ENCODE measurements at regions not wholly inside any gene's neighbourhood (a gene's known extent, or its start where the extent isn't known, plus 50 kb on each side); places are given as distances from the start of the nearest gene placed in this dataset.
"Not testable (repeated sequence)": the region's sequence is repeated elsewhere in the genome, so short reads cannot be mapped to it uniquely, and the experiment has no call there.

- DNase-seq (ENCODE audit: low spot score), result no peak
Measured at GRCh38 chr10:8800426-8800825, 745.9 kb downstream of the GATA3 start.

- DNase-seq (ENCODE audit: low spot score), result no peak
Measured at GRCh38 chr10:8803992-8804391, 749.5 kb downstream of the GATA3 start.

DNA sequence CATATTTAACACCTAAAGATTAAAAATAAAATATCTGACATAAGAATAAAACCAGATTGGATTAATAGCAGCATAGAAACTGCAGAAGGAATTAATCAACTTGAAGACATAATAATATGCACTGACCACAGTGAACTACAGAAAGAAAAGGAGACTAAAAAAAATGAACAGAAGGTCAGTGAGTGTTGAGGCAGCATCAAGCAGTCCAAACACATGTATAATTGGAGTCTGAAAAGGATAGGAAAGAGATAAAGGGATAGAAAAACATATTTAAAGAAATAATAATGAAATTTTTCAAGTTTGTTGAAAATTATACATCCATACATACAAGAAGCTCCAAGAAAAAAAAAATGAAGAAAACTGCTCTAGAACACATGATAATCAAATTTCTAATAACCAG, 756.2 kb downstream of the GATA3 start:
- DNase-seq (ENCODE audit: low spot score), result no peak

GRCh38 chr10:8811201-8811600, 756.7 kb downstream of the GATA3 start:
- DNase-seq (ENCODE audit: low spot score), result no peak

DNA sequence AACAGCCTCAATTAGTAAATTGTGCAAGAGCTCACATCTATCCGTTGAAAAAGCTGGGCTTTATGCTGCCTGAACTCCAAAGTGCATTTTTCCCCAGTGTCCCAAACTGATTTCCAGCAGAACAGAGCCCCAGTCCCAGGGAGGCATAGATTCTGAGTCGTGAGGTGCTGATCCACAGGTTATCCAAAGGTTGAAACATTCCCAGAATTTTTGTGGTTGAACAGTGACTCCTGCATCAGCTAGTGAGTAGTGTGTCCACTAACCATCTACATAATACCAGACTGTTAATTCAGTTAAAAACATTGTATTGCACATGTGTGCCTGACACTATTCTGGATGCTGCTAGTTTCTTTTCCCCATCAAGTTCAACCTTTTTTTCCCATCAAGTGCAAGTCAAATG, 761.5 kb downstream of the GATA3 start:
- DNase-seq (ENCODE audit: low spot score), result no peak

DNA sequence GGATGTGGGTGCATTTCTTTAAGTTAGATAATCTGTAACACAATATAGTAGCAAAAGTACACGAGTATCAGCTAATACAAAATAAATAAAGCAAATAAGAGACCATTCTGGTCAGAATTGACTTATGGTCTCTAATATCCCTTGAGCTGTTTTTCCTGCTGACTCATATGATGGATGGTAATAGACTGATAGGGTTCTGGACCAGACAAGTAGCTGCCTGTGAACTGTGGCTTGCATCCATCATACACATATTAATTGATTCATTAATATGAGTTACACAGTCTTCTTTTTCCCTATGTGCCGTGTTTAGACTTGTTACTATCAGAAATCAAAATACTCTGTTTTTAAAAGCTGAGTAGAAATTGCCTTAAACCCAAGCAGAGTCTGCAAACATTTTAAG, 762.8 kb downstream of the GATA3 start:
- no peak for DNase-seq (ENCODE audit: low spot score)

GRCh38 chr10:8825611-8826010, 771.1 kb downstream of the GATA3 start:
- no peak for DNase-seq (ENCODE audit: low spot score)

GRCh38 chr10:8829592-8829991, 775.1 kb downstream of the GATA3 start:
- no peak for DNase-seq (ENCODE audit: low spot score)

DNA sequence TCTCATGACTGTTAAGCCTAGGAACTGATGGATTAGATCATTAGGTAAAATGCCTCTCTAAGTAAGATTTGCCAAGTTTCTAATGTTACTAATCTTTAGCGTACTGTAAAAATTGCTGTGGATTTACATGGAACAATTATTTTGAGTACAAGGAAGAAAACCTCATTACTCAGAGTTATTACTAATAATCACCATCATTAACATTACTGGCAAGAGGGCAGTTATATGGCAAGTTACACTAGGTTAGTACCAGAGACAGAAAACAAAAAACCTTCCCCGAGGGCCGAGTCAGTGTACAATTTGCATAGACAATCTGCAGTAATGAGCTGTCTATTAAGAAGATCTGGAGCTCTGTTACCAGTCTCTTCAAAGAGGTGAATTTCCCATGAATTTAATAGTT, 775.6 kb downstream of the GATA3 start:
- DNase-seq (ENCODE audit: low spot score), result no peak

DNA sequence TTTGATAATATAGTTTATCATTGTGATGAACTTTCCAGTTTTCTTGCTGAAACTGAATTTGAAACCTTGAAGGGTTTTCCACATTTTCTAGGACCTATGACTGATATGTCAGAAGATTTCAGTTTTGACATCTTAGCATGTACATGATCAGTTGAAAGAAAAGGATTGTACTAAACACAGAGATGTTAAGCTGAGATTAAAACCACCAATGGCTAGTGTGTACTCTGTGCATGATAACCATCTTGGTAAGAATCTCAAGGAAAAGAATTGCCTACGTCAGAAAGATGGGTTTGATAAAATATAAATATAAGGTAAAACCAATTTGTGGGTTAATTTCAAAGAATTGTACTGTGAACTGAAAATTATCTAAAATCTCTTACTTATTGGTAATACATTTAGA, 776.4 kb downstream of the GATA3 start:
- DNase-seq (ENCODE audit: low spot score), result no peak

- no peak for DNase-seq (ENCODE audit: low spot score)
Measured at GRCh38 chr10:8835453-8836167, 781.1 kb downstream of the GATA3 start.

DNA sequence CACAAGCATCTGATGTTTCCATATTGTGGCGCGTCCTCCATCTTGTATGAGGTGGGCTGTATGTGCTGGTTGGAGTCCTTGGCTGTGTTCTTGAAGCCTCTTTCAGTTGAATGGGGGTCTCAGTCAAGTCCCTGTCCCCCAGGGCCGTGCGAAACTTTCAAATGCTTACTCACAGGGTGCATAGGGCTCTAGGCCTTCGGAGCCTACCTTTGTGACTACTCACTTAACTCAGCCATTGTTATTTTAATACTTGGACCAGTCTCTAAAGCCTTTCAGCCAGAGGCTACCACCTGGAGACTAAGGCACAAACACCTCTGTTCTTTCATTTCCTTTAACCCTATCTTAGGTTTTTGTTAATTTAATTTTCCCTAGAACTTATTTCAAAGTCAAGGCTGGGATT, 785.9 kb downstream of the GATA3 start:
- no peak for DNase-seq (ENCODE audit: low spot score)

DNA sequence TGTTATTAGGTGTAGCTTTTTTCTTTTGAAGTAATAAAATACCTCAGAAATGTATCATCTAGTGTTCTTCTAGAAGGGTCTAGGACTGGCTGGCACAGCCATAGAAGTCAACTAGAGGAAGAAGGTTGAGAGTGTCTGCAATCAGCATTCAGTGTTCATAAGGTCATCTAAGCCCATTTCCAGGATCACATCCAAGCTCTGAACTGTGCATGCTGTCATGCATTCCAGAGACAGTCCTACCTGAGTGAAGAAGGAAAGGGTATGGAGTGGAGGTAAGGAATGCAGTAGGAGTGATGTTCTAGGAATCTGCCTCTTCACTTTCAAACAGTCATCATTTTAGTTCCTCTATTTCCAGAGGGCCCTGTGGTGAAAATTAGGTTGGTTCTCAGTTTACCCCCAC, 789.7 kb downstream of the GATA3 start:
- no peak for DNase-seq (ENCODE audit: low spot score)

DNA sequence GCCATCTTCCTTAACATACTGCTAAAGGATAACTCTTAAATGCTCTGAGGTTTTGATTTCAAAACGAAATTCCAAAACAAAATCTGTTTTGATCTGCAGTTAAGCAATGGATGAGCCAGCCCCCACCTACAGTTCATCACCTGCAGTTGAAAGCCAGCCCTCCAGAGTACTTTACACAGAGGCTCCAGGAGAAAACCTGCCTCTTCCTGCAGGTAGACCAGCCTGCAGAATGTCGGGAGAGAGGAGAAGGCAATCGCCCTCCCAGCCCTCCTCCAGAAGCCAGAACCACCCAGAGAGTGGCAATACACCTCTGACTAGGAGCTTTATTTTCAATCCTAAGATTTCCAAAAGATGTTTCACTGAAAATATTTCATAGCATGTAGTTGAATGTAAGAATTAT, 798.1 kb downstream of the GATA3 start:
- DNase-seq (ENCODE audit: low spot score), result no peak

DNA sequence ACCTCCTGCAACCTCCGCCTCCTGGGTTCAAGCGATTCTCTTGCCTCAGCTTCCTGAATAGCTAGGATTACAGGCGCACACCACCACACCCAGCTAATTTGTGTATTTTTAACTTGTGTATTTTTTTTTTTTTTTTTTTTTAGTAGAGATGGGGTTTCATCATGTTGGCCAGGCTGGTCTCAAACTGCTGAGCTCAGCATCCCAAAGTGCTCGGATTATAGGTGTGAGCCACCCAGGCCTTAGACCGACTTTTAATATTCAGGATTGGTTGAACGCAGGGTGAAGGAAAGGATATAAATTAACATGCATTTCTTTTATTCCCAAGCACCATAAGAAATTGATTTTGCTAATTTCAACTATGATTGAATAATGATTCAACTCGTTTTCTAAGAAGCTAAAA, 798.6 kb downstream of the GATA3 start:
- DNase-seq (ENCODE audit: low spot score), result no peak

GRCh38 chr10:8868924-8869323, 814.4 kb downstream of the GATA3 start:
- not testable (repeated sequence) for DNase-seq (ENCODE audit: low spot score)

DNA sequence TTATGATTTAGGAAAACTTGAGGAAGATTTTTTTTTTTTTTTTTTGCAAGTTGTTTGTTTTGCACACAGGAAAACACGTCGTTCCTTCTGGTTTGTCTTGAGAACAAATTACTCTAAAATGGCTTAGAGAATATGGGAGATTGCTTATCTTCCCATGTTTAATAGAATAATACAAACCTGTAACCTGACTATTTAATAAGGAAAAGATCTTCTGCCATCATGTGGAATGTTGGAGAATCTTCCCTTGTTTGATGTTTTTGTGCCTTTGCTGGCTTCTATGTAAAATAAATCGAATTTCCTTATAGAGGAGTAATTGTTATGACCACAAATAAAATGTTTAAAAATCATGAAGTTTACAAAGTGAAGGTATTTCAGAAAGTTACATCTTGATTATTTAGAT, 818.8 kb downstream of the GATA3 start:
- DNase-seq (ENCODE audit: low spot score), result no peak

- no peak for DNase-seq (ENCODE audit: low spot score)
Measured at GRCh38 chr10:8874268-8874667, 819.8 kb downstream of the GATA3 start.

DNA sequence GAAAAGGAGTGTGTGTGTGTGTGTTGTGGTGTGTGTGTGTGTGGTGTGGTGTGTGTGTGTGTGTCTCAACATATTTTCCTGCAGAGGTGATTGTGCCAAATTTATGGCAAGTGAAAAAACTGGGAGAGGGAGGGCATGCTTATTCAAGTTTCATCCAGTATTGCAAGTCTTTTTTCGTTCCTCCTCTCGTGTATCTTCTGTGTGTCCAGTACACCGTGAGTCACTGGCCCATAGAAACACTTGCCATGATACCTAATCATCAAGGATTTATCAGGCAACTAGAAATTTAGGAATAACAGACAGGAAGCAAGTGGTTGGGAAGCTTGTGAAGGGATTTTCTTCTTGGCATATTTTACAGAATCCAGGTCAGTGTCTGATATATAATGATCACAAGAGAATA, 820.5 kb downstream of the GATA3 start:
- DNase-seq (ENCODE audit: low spot score), result no peak

DNA sequence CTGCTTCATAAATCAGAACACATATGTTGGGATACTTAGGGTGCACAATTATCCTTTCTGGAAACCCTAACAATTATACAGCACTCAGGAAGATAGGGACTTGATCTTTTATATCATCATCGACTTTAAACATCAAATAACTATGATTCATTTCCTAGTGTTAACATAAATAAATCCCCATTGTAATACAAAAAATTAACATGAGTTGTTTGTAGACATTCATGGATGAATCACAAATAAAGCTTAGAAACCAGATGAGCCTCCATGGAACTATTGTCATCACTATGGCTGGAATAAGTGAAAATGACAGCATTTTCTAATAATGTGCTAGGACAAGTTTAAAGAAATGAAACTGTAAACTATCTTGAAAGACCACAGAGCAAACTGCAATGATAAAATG, 821.7 kb downstream of the GATA3 start:
- DNase-seq (ENCODE audit: low spot score), result no peak

DNA sequence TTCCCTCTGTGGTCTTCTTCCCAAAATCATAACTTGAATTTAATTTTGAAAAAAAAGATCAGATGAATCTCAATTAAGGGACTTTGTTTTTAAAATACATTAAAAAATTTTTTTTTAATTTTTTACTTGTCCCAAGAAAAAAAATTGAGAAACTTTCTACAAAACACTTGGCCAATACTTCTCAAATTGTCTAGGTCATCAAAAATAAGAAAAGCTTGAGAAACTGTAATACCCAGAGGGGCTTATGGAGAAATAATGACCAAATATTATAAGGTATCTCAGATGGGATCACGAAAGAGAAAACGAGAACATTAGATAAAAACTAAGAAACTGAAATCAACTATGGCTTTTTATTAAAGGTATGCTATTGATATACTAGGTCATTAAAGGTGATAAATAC, 835.0 kb downstream of the GATA3 start:
- DNase-seq (ENCODE audit: low spot score), result no peak

DNA sequence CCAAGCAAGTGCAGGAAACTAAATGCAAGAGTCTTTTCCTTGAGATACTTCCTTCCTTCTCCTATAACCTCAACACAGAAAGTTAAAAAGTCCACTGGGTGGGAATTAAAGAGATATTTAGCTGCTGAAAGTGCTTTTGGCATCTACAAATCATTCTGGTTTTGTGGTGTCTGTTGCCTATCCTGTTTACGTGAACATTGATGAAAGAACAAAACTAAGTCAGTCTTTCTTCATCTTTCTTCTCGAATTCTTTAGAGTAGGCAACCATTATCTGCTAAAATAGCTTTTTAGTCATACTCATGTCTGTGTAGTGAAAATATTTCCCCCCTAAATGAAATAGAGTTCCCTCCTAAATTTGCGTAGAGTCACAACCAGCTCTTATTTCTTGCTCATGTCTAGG, 838.6 kb downstream of the GATA3 start:
- no peak for DNase-seq (ENCODE audit: low spot score)

DNA sequence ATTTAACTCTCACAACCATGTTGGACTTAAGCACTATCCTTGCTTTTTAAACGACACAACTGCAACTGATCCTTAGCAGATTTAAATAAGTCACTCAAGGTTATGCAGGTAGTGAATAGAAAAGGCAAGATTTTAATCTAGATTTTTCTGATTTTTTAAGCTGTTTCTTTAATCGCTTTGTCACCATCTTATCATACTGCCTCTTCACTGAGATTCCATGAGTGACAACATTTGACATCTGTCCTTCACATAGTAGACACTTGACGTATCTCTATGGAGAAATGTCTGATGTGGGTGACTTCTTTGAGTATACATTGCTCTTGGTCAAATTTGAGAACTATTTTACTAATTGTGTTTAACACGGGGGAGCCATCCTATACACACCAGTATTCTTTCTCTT, 839.7 kb downstream of the GATA3 start:
- no peak for DNase-seq (ENCODE audit: low spot score)

DNA sequence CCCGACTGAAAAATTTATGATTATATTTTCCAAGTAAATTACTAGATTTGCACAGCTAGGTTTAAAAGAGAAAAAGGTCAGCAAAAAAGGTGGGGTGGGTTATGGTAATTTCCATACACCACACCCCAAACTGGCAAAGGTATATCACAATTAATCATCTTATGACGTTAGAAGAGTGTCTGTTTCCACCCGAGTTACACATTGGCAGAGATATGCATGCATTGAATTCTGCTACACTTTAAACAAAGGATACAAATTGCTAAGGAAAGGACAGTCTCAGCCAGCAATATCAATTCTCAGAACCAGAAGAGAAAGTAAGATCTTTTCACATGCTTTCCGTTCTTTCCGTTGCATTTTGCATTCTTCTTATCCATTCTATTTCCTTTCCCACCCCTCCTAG, 843.3 kb downstream of the GATA3 start:
- DNase-seq (ENCODE audit: low spot score), result no peak

Data from D341Med (cell line).